GM21619 (cell line): ENCODE measurements at regions not wholly inside any gene's neighbourhood (a gene's known extent, or its start where the extent isn't known, plus 50 kb on each side); places are given as distances from the start of the nearest gene placed in this dataset.
"Not testable (repeated sequence)": the region's sequence is repeated elsewhere in the genome, so short reads cannot be mapped to it uniquely, and the experiment has no call there.

ENCODE experiments used
- ATAC-seq: cut with Tn5 transposase; IDR thresholded peaks from one replicate; pipeline ENCODE4 v1.9.1; 2021; ENCODE audit not compliant: unreplicated experiment

DNA sequence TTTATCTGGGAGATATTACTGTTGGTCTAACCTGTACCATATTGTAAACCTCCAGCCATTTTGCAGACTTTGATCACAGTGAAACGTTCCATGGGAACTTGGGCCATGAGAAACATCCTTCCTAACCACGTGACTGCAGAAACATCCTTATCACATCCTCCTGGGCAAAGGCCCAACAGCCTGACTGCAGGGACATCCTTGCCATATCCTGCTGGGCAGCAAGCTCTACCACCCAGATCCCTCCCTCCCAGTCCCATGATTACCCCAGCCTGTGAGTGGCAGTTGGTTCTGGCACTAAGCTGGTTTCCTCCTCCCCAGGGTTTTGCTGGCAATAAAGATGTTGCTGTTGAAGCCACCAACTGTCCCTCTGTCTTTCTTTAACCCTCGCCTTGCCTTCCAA, 201.2 kb downstream of the POTEC start:
- ATAC-seq: not testable (repeated sequence)

DNA sequence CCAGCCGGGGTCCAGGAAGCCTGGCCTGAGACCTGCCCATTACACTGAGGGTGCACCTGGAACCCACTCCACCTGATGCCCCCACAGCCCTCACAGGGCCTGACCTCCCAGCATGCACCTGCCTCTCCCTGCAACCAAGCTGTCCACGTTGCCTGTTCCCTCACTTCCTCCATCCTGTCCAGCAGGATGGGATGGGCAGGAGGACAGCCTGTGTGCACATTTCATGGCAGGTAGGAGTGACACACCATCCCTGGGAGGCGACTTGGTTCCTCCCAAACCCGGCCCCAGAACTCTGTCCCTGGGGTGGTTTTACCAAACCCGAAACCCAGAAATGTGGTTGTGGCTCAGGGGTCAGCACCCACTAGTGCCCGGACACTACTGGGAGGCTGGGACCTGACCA, 203.8 kb upstream of the ZNF519 start:
- ATAC-seq: not testable (repeated sequence)

DNA sequence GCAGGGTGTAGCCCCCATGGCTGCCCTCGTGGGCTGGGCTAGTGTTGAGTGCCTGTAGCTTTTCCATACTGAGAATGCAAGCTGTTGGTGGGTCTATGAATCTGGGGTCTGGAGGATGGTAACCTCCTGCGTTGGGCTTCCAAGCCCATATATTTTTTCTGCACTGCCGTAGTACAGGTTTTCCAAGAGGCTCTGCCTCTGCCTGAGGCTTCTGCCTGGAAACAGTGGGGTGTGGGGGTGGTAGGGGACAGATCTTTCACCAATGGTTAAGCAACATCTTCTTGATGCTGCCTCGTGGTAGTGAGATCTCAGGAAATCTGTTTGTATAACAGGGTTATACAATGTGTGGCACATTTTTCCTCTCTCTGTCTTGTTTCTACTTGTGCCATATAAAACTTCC, 189.0 kb upstream of the ZNF519 start:
- ATAC-seq: not testable (repeated sequence)

DNA sequence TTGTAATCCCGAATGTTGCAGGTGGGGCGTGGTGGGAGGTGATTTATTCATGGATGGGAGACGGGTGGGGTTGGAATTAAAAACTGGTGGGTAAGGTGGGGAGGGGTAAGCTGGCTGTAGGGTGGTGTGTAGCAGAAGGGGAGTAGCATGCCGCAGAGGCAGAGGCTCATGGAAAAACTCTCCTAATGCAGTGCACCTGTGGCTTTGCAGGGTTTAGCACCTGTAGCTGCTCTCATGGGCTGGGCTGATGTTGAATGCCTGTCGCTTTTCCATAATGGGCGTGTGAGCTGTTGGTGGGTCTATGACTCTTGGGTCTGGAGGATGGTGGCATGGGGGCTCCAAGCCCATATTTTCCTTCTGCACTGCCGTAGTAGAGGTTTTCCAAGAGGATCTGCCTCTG, 169.0 kb upstream of the ZNF519 start:
- not testable (repeated sequence) for ATAC-seq

DNA sequence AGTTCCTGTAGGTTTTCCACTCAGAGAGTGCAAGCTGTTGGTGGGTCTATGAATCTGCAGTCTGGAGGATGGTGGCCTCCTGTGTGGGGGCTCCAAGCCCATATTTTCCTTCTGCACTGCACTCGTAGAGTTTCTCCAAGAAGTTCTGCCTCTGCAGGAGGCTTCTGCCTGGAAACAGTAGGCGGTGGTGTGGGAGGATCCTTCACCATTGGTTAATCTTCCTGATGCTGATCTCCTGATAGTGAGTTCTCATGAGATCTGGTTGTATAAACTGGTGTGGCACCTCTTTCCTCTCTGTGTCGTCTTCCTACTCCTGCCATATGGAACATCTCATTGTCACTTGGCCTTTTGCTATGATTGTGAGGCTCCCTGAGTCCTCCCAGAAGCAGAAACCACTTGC, 162.8 kb upstream of the ZNF519 start:
- ATAC-seq: not testable (repeated sequence)

DNA sequence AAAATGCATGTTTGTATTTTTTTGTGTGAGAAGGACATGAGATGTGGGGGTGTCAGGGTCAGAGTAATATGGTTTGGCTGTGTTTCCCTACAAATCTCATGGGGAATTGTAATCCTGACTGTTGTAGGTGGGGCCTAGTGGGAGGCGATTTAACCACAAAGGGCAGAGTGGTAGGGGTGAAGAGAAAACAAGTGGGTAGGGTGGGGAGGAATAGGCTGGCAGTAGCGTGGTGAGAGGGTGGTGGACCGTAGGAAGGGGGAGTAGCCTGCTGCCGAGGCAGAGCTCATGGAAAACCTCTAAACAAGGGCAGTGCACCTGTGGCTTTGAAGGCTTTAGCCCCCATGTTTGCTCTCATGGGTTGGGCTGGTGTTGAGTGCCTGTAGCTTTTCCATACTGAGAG, 152.8 kb upstream of the ZNF519 start:
- ATAC-seq: no peak

DNA sequence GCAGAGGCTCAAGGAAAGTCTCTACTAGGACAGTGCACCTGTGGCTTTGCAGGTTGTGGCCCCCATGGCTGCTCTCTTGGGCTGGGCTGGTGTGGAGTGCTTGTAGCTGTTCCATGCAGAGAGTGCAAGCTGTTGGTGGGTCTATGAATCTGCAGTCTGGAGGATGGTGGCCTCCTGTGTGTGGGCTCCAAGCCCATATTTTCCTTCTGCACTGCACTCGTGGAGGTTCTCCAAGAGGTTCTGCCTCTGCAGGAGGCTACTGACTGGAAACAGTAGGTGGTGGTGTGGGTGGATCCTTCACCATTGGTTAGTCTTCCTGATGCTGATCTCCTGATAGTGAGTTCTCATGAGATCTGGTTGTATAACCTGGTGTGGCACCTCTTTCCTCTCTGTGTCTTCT, 143.2 kb upstream of the ZNF519 start:
- ATAC-seq: not testable (repeated sequence)

DNA sequence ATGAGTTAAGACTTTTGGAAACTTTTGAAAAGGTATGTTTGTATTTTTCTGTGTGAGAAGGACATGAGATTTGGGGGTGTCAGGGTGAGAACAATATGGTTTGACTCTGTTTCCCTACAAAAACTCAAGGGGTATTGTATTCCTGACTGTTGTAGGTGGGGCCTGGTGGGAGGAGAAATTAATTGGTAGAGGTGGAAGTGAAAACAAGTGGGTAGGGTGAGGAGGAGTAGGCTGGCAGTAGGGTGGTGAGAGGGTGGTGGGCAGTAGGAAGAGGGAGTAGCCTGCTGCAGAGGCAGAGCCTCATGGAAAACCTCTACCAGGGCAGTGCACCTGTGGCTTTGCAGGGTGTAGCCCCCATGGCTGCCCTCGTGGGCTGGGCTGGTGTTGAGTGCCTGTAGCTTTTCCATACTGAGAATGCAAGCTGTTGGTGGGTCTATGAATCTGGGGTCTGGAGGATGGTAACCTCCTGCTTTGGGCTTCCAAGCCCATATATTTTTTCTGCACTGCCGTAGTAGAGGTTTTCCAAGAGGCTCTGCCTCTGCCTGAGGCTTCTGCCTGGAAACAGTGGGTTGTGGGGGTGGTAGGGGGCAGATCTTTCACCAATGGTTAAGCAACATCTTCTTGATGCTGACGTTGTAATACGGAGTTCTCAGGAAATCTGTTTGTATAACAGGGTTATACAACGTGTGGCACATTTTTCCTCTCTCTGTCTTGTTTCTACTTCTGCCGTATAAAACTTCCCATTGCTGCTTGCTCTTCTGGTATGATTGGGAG, 133.6 kb upstream of the ZNF519 start:
- not testable (repeated sequence) for ATAC-seq

DNA sequence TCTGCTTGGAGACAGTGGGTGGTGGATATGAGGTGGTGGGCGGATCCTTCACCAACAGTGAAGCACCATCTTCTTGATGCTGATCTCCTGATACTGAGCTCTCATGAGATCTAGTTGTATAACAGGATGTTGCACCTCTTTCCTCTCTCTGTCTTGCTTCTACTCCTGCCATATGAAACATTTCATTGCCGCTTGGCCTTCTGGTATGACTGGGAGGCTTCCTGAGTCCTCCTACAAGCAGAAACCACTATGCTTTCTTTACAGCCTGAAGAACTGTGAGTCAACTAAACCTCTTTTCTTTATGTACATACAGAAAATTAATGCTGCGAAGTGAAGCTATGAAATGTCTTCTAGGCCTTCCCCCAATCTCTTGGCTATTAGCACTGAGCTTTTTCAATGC, 130.6 kb upstream of the ZNF519 start:
- ATAC-seq: not testable (repeated sequence)

DNA sequence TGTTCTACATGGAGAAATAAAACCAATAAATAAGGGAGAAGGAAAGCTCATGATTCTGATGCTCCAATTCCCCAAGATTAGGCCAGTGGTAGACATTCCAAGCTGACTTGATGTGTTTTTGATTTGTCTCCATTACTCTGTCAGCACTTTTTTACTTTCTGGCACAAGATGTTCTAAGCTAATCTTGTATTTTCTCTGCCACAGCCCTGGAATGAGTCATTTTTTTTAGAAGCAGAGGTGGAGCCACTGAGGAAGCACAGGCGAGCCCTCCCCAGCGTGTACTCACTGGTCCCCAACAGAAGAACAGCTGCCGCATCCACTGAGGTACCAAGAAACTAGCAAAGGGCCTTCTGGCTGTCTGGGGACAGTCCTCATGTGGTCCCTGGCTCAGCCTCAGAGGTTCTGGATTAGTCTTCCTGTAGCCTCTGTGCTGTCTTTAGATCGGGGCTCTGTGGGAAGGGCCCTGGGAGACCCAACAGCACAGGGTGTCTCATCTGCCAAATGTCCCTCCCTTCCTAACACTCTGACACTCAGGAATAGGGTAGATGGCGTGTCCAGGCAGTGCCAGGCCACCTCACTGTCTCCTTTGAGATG, 117.9 kb upstream of the ZNF519 start:
- ATAC-seq: not testable (repeated sequence)

DNA sequence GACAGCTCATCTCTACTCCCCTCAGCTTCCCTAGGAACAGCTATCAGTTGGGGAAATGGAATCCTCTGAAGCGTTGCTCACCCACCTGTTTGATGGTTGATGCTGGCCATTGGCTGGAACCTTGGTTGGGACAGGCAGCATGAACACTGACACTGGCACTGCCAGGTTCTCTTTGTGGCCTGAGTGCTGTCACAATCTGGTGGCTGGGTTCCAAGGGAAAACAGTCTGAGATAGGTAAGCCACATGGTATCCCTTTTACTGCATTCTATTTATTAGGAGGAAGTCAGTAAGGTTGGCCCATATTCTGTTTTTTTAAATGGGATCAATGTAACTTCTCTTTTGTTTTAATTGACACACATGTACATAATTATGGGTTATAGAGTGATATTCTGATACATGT, 107.0 kb upstream of the ZNF519 start:
- ATAC-seq: not testable (repeated sequence)

DNA sequence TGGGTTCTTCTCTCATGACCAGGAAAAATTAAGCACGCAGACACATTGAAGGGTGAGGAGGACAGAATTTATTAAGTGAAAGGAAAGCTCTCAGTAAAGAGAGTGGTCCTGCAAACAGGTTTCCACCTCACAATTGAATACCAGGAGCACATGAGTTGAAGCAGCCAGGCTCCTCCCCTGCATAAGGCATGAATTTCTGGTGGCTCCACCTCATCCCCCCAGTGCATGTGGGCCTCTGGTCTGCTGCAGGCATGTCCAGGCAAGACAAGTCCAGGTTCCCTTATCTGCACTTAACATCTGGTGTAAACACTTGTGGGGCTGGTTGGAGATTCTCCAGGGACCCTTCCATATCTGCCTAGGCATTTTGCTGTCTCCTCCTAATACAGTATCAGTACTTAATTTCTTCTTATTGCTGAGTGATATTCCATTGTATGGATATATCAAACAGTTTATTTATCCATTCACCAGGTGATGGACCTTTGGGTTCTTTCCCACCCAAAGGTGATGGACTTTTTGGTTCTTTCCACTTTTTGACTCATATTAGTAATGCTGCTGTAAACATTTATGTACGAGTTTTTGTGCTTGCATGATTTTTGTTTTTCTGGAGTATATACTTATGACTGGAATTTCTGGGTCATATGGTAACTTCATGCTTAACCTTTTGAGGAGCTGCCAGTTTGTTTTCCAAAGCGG, 104.3 kb upstream of the ZNF519 start:
- not testable (repeated sequence) for ATAC-seq

DNA sequence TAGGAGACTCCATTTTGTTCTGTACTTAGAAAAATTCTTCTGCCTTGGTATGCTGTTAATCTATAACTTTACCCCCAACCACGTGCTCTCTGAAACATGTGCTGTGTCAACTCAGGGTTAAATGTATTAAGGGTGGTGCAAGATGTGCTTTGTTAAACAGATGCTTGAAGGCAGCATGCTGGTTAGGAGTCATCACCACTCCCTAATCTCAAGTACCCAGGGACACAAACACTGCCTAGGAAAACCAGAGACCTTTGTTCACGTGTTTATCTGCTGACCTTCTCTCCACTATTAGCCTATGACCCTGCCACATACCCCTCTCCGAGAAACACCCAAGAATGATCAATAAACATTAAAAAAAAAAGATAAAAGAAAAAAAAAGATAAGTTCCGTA, 93.0 kb upstream of the ZNF519 start:
- not testable (repeated sequence) for ATAC-seq

DNA sequence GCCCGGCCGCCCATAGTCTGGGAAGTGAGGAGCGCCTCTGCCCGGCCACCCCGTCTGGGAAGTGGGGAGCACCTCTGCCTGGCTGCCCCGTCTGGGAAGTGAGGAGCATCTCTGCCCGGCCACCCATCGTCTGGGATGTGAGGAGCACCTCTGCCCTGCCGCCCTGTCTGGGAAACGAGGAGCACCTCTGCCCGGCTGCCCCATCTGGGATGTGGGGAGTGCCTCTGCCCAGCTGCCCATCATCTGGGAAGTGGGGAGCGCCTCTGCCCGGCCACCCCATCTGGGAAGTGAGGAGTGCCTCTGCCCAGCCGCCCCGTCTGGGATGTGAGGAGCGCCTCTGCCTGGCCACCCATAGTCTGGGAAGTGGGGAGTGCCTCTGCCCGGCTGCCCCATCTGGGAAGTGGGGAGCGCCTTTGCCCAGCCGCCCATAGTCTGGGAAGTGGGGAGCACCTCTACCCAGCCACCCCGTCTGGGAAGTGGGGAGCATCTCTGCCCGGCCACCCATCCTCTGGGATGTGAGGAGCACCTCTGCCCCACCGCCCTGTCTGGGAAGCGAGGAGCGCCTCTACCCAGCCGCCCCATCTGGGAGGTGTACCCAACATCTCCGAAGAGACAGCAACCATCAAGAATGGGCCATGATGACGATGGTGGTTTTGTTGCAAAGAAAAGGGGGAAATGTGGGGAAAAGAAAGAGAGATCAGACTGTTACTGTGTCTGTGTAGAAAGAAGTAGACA, 92.5 kb upstream of the ZNF519 start:
- not testable (repeated sequence) for ATAC-seq

DNA sequence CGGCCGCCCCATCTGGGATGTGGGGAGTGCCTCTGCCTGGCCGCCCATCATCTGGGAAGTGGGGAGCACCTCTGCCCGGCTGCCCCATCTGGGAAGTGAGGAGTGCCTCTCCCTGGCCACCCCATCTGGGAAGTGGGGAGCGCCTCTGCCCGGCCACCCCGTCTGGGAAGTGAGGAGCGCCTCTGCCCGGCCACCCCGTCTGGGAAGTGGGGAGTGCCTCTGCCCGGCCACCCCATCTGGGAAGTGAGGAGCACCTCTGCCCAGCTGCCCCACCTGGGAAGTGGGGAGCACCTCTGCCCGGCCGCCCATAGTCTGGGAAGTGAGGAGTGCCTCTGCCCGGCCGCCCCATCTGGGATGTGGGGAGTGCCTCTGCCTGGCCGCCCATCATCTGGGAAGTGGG, 91.7 kb upstream of the ZNF519 start:
- not testable (repeated sequence) for ATAC-seq

DNA sequence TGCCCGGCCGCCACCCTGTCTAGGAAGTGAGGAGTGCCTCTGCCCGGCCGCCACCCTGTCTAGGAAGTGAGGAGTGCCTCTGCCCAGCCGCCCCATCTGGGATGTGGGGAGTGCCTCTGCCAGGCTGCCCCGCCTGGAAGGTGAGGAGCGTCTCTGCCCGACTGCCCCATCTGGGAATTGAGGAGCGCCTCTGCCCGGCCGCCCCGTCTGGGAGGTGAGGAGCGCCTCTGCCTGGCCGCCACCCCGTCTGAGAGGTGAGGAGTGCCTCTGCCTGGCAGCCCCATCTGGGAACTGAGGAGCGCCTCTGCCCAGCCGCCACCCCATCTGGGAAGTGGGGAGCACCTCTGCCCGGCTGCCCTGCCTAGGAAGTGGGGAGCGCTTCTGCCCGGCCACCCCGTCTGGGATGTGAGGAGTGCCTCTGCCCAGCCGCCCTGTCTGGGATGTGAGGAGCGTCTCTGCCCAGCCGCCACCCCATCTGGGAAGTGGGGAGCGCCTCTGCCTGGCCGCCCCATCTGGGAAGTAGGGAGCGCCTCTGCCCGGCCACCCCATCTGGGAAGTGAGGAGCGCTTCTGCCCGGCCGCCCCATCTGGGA, 91.1 kb upstream of the ZNF519 start:
- not testable (repeated sequence) for ATAC-seq

DNA sequence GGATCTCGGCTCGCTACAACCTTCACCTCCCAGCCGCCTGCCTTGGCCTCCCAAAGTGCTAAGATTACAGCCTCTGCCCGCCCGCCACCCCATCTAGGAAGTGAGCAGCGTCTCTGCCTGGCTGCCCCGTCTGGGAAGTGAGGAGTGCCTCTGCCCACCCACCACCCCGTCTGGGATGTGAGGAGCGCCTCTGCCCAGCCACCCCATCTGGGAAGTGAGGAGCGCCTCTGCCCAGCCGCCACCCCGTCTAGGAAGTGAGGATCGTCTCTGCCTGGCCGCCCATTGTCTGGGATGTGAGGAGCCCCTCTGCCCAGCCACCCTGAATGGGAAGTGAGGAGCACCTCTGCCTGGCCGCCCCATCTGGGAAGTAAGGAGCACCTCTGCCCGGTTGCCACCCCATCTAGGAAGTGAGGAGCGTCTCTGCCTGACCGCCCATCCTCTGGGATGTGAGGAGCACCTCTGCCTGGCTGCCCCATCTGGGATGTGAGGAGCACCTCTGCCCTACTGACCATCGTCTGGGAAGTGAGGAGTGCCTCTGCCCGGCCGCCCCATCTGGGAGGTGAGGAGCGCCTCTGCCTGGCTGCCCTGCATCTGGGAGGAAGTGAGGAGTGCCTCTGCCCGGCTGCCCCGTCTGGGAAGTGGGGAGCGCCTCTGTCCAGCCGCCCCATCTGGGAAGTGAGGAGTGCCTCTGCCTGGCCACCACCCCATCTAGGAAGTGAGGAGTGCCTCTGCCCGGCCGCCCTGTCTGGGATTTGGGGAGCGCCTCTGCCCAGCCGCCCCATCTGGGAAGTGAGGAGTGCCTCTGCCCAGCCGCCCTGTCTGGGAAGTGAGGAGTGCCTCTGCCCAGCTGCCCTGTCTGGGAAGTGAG, 90.4 kb upstream of the ZNF519 start:
- ATAC-seq: not testable (repeated sequence)

DNA sequence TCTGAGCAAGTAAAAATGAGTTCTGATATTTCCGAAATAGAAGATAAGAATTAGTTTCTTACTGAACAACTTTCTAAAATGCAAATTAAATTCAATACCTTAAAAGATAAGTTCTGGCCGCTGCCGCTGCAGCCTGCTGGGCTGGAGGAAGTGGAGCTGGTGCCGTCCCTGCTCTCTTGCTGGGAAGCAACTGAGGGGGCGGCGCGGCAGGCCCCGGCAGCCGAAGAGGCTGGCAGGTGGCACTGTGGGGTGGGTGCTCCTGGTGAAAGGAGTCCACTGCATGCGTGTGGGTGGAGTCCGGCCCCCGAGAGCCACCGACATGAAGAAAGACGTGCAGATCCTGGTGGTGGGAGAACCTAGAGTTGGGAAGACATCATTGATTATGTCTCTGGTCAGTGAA, 89.5 kb upstream of the ZNF519 start:
- no peak for ATAC-seq

DNA sequence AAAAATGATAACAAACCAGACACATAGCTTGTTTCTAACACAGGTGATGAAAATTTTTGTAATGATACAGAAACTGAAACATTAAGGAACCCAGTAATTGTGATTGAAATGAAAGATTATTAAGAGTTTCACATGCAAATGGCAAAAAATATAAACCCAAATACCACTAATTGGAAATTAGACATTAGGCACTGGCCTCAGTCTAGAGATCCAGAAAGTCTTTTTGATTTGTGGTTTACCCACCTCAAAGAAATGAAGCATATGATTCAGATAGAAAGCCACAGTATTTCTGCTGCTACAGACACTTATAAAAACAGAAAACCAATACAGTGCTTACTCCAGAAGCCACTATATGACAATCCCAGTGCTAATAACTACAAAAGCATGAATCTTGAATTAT, 83.7 kb upstream of the ZNF519 start:
- ATAC-seq: not testable (repeated sequence)

DNA sequence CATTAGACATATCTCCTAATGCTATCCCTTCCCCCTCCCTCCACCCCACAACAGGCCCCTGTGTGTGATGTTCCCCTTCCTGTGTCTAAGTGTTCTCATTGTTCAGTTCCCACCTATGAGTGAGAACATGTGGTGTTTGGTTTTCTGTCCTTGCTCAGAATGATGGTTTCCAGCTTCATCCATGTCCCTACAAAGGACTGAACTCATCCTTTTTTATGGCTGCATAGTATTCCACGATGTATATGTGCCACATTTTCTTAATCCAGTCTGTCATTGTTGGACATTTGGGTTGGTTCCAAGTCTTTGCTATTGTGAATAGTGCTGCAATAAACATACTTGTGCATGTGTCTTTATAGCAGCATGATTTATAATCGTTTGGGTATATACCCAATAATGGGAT, 71.2 kb upstream of the ZNF519 start:
- not testable (repeated sequence) for ATAC-seq
